ENCODE measurements at regions not wholly inside any gene's neighbourhood (a gene's known extent, or its start where the extent isn't known, plus 50 kb on each side); places are given as distances from the start of the nearest gene placed in this dataset.

DNA sequence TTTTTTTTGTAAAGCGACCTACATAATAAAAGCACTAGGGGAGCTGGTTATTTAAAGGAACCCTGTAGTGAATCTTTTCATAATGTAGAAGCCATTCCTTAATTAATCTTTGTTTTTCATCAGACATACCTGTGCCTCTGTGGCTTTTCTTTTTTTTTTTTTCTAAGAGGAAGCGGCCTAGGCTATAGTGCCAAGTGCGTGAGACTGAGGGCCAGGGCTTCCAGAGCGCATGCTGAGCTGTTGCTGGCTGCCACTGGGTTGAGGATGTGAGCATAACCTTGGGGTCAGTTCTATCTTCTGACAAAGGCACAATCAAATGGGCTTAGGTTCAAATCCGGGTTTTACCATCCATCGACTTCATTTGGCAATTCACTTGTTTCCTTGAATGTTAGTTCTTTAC, 103.7 kb downstream of the NEUROD6 start:
- Histone ChIP-seq H3K23ac (ENCODE audit: low read length) (no peak overlapping the region), H3K4ac (ENCODE audit: low read depth, low read length) (no peak overlapping the region), H4K8ac (ENCODE audit: low read depth, low read length) (no peak overlapping the region), H2BK120ac (ENCODE audit: insufficient read depth, low read length, poor library complexity) (no peak overlapping the region), H2AK5ac (ENCODE audit: low read length) (no peak overlapping the region), H3K27me3 (ENCODE audit: insufficient read depth, low read length) (no peaks in the 10 kb centered on the region), H3K36me3 (ENCODE audit: control insufficient read depth in 1 of 2, insufficient read depth in 2 of 2, low read length in 2 of 2) (no peaks in the 10 kb centered on the region), H3K27ac (ENCODE audit: low read depth, low read length) (no peak overlapping the region), H3K14ac (ENCODE audit: low read length) (no peak overlapping the region), H3K4me1 (ENCODE audit: control insufficient read depth in 1 of 2, insufficient read depth in 2 of 2, low read length in 2 of 2) (no peaks in the 10 kb centered on the region), H4K12ac (ENCODE audit: low read depth, low read length) (no peak overlapping the region), H2BK5ac (ENCODE audit: low read depth, low read length, poor library complexity) (no peak overlapping the region), H4K91ac (ENCODE audit: low read depth, low read length) (no peak overlapping the region), H3K9ac (ENCODE audit: low read length) (no peak overlapping the region), H3K4me2 (ENCODE audit: low read length) (no peak overlapping the region), H3K18ac (ENCODE audit: low read length) (no peak overlapping the region), H2BK12ac (ENCODE audit: low read length) (no peak overlapping the region), H3K9me3 (ENCODE audit: insufficient read depth, low read depth, low read length) (no peaks in the 10 kb centered on the region), H3K4me3 (ENCODE audit: low read depth, low read length) (no peak overlapping the region), H2AFZ (ENCODE audit: insufficient read depth, low read length, poor library complexity) (no peak overlapping the region), H3K79me1 (ENCODE audit: low read length) (no peaks in the 10 kb centered on the region), H3K79me2 (ENCODE audit: control insufficient read depth, insufficient read depth, low read length, poor library complexity) (no peaks in the 10 kb centered on the region)
- DNase-seq = no peak
- no CpG with 5 or more reads among the region's 6 CpGs for whole genome bisulfite sequencing (ENCODE audit: extremely low coverage, insufficient coverage, insufficient read length)

DNA sequence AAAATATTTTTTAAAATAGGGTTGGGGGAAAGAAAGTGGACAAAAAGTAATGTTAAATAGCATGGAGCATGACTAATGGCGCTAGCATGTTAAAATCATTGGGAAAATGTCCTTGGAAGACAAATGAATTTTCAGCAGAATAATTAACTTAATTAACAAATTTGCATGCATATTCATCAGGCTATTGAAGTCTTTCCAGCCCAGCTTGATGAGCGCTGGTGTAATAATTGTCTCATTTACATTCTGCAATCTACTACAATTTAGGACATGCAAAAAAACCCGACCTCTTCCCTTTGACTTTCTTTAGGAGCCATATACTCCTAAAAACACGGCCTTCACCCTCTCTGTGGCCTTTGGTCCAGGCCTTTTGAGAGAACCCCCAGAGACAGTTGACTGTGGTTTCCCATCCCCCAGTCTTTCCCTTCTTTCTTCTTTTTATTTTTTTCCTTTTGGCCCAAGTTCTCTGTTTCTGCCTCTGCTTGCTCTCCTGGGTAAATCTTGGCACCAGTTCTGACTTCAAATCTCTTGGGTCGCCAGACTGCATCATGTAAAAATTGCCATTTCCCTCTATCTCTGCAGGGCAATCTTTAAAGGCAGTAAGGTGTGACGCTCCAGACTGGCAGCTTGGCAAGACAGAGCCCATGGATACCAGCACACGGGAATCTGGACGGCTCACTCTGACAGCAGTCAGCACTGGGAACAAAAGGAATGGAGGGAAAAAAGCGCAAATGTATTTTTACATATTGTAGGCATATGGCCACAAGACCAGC, 105.5 kb downstream of the NEUROD6 start:
- Histone ChIP-seq H3K27ac (ENCODE audit: low read depth, low read length) (no peak overlapping the region), H2BK120ac (ENCODE audit: insufficient read depth, low read length, poor library complexity) (no peak overlapping the region), H2BK5ac (ENCODE audit: low read depth, low read length, poor library complexity) (no peak overlapping the region), H3K18ac (ENCODE audit: low read length) (no peak overlapping the region), H3K36me3 (ENCODE audit: control insufficient read depth in 1 of 2, insufficient read depth in 2 of 2, low read length in 2 of 2) (no peaks in the 10 kb centered on the region), H3K27me3 (ENCODE audit: insufficient read depth, low read length) (no peaks in the 10 kb centered on the region), H3K9me3 (ENCODE audit: insufficient read depth, low read depth, low read length) (no peaks in the 10 kb centered on the region), H3K79me1 (ENCODE audit: low read length) (no peaks in the 10 kb centered on the region), H3K14ac (ENCODE audit: low read length) (no peak overlapping the region), H4K8ac (ENCODE audit: low read depth, low read length) (no peak overlapping the region), H3K4ac (ENCODE audit: low read depth, low read length) (no peak overlapping the region), H2AK5ac (ENCODE audit: low read length) (no peak overlapping the region), H3K4me3 (ENCODE audit: low read depth, low read length) (no peak overlapping the region), H3K79me2 (ENCODE audit: control insufficient read depth, insufficient read depth, low read length, poor library complexity) (no peaks in the 10 kb centered on the region), H3K4me1 (ENCODE audit: control insufficient read depth in 1 of 2, insufficient read depth in 2 of 2, low read length in 2 of 2) (no peaks in the 10 kb centered on the region), H3K9ac (ENCODE audit: low read length) (no peak overlapping the region), H4K91ac (ENCODE audit: low read depth, low read length) (no peak overlapping the region), H2BK12ac (ENCODE audit: low read length) (no peak overlapping the region), H2AFZ (ENCODE audit: insufficient read depth, low read length, poor library complexity) (no peak overlapping the region), H3K4me2 (ENCODE audit: low read length) (no peak overlapping the region), H3K23ac (ENCODE audit: low read length) (no peak overlapping the region), H4K12ac (ENCODE audit: low read depth, low read length) (no peak overlapping the region)
- no CpG with 5 or more reads among the region's 9 CpGs for WGBS (ENCODE audit: extremely low coverage, insufficient coverage, insufficient read length)
- DNase-seq = no peak

DNA sequence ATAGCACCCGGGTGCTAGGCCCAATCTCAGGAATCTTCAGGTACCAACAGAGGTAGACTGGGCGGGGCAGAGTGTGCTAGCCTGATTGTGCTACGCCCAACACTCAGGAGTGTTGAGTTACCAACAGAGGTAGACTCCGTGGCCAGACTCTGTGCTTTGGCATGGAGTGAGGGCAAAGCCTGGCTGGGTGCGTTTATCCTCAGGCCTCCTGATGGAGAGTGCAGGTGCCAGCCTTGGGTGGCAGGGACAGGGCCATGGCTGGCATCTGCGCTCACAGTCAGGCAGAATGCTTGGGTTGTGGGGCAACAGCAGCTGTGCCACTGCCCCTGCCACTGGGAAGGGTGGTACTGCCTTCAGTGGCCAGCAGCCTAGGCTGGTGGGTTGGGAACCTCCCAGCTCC, 111.6 kb downstream of the NEUROD6 start:
- H2AFZ ChIP-seq (ENCODE audit: insufficient read depth, low read length, poor library complexity) = no peak overlapping the region
- peaks cover 11% of the 10 kb centered on the region for H3K9me3 ChIP-seq (ENCODE audit: insufficient read depth, low read depth, low read length)
- no peak overlapping the region for H4K8ac ChIP-seq (ENCODE audit: low read depth, low read length)
- no peaks in the 10 kb centered on the region for H3K4me1 ChIP-seq (ENCODE audit: control insufficient read depth in 1 of 2, insufficient read depth in 2 of 2, low read length in 2 of 2)
- H3K4ac ChIP-seq (ENCODE audit: low read depth, low read length) = no peak overlapping the region
- H2AK5ac ChIP-seq (ENCODE audit: low read length) = no peak overlapping the region
- H2BK12ac ChIP-seq (ENCODE audit: low read length) = no peak overlapping the region
- H2BK5ac ChIP-seq (ENCODE audit: low read depth, low read length, poor library complexity) = no peak overlapping the region
- H3K18ac ChIP-seq (ENCODE audit: low read length) = no peak overlapping the region
- no peak overlapping the region for H4K12ac ChIP-seq (ENCODE audit: low read depth, low read length)
- no peak overlapping the region for H2BK120ac ChIP-seq (ENCODE audit: insufficient read depth, low read length, poor library complexity)
- H3K4me3 ChIP-seq (ENCODE audit: low read depth, low read length) = no peak overlapping the region
- H3K4me2 ChIP-seq (ENCODE audit: low read length) = no peak overlapping the region
- no peak for DNase-seq
- H3K36me3 ChIP-seq (ENCODE audit: control insufficient read depth in 1 of 2, insufficient read depth in 2 of 2, low read length in 2 of 2) = no peaks in the 10 kb centered on the region
- no peak overlapping the region for H3K27ac ChIP-seq (ENCODE audit: low read depth, low read length)
- H3K79me1 ChIP-seq (ENCODE audit: low read length) = no peaks in the 10 kb centered on the region
- no peaks in the 10 kb centered on the region for H3K27me3 ChIP-seq (ENCODE audit: insufficient read depth, low read length)
- WGBS (ENCODE audit: extremely low coverage, insufficient coverage, insufficient read length) = no CpG with 5 or more reads among the region's 6 CpGs
- no peak overlapping the region for H3K9ac ChIP-seq (ENCODE audit: low read length)
- H3K14ac ChIP-seq (ENCODE audit: low read length) = no peak overlapping the region
- no peaks in the 10 kb centered on the region for H3K79me2 ChIP-seq (ENCODE audit: control insufficient read depth, insufficient read depth, low read length, poor library complexity)
- no peak overlapping the region for H3K23ac ChIP-seq (ENCODE audit: low read length)
- H4K91ac ChIP-seq (ENCODE audit: low read depth, low read length) = no peak overlapping the region

DNA sequence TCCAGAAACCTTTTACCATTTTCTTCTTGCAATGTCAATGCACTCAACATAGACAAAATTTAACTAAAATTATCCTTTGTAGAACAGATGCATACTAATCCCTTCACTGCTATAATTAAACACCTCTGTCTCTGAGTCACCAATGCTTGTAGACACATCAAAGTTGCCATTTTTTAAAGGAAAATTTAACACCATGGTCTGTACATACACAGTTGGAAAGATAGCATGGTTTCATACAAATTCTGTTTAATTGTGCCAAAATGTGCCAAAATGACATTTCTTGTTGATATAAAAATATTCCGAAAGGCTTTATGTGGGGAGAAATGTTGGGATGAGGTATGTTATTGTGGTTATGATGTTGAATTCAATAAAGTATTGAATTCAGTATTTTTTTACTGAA, 125.8 kb downstream of the NEUROD6 start:
- Histone ChIP-seq H2AFZ (ENCODE audit: insufficient read depth, low read length, poor library complexity) (no peak overlapping the region), H3K18ac (ENCODE audit: low read length) (no peak overlapping the region), H3K4ac (ENCODE audit: low read depth, low read length) (no peak overlapping the region), H3K4me3 (ENCODE audit: low read depth, low read length) (no peak overlapping the region), H2AK5ac (ENCODE audit: low read length) (no peak overlapping the region), H3K4me1 (ENCODE audit: control insufficient read depth in 1 of 2, insufficient read depth in 2 of 2, low read length in 2 of 2) (no peaks in the 10 kb centered on the region), H3K9me3 (ENCODE audit: insufficient read depth, low read depth, low read length) (no peaks in the 10 kb centered on the region), H3K23ac (ENCODE audit: low read length) (no peak overlapping the region), H2BK12ac (ENCODE audit: low read length) (no peak overlapping the region), H4K8ac (ENCODE audit: low read depth, low read length) (no peak overlapping the region), H2BK5ac (ENCODE audit: low read depth, low read length, poor library complexity) (no peak overlapping the region), H4K12ac (ENCODE audit: low read depth, low read length) (no peak overlapping the region), H3K36me3 (ENCODE audit: control insufficient read depth in 1 of 2, insufficient read depth in 2 of 2, low read length in 2 of 2) (no peaks in the 10 kb centered on the region), H3K79me2 (ENCODE audit: control insufficient read depth, insufficient read depth, low read length, poor library complexity) (no peaks in the 10 kb centered on the region), H3K4me2 (ENCODE audit: low read length) (no peak overlapping the region), H3K14ac (ENCODE audit: low read length) (no peak overlapping the region), H2BK120ac (ENCODE audit: insufficient read depth, low read length, poor library complexity) (no peak overlapping the region), H4K91ac (ENCODE audit: low read depth, low read length) (no peak overlapping the region), H3K79me1 (ENCODE audit: low read length) (no peaks in the 10 kb centered on the region), H3K9ac (ENCODE audit: low read length) (no peak overlapping the region), H3K27ac (ENCODE audit: low read depth, low read length) (no peak overlapping the region), H3K27me3 (ENCODE audit: insufficient read depth, low read length) (no peaks in the 10 kb centered on the region)
- 100% methylated on average over 1 of the region's 1 CpG for WGBS (ENCODE audit: extremely low coverage, insufficient coverage, insufficient read length)
- no peak for DNase-seq

Data from trophoblast cell (in vitro differentiated cells and primary cell).